Keratinocyte (primary cell): ENCODE measurements at regions not wholly inside any gene's neighbourhood (a gene's known extent, or its start where the extent isn't known, plus 50 kb on each side); places are given as distances from the start of the nearest gene placed in this dataset.

Experiments
- EZH2 ChIP-seq: IDR thresholded peaks from one replicate; pipeline ENCODE4 v1.6.1; 2012; ENCODE audit warnings: inconsistent platforms, mild to moderate bottlenecking, low read length, moderate library complexity
- TF ChIP-seq, protein P1 (sequence below), 3 experiments: IDR thresholded peaks in 1 of 3; conservative IDR thresholded peaks in 1 of 3; optimal IDR thresholded peaks in 1 of 3; 2 replicates in 2 of 3; 3 replicates in 1 of 3; pipeline versions ENCODE3 to v1.5.1; 2011; ENCODE audit warnings: low read length in 3 of 3, mild to moderate bottlenecking in 3 of 3, moderate library complexity in 2 of 3, control low read depth in 1 of 3, inconsistent platforms in 1 of 3; ENCODE audit not compliant: insufficient read depth in 2 of 3; ENCODE audit errors: extremely low read depth in 1 of 3

DNA sequence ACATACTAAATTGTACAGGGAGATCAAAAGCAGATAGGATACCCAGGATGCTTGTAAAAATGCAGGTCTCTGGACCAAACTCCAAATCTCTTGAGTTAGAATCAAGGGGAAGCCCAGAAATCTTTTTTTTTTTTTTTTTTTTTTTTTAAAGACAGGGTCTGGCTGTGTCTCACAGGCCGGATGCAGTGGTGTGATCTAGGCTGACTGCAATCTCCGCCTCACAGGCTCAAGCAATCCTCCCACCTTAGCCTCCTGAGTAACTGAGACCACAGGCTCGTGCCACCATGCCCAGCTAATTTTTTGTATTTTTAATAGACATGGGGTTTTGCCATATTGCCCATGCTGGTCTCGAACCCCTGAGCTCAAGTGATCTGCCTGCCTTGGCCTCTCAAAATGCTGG lies 373.5 kb downstream of the SHQ1 start:
- TF ChIP-seq, protein P1, sequence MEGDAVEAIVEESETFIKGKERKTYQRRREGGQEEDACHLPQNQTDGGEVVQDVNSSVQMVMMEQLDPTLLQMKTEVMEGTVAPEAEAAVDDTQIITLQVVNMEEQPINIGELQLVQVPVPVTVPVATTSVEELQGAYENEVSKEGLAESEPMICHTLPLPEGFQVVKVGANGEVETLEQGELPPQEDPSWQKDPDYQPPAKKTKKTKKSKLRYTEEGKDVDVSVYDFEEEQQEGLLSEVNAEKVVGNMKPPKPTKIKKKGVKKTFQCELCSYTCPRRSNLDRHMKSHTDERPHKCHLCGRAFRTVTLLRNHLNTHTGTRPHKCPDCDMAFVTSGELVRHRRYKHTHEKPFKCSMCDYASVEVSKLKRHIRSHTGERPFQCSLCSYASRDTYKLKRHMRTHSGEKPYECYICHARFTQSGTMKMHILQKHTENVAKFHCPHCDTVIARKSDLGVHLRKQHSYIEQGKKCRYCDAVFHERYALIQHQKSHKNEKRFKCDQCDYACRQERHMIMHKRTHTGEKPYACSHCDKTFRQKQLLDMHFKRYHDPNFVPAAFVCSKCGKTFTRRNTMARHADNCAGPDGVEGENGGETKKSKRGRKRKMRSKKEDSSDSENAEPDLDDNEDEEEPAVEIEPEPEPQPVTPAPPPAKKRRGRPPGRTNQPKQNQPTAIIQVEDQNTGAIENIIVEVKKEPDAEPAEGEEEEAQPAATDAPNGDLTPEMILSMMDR (optimal IDR thresholded peaks at IDR 0.05 in 1 of 3, IDR thresholded peaks at IDR 0.05 in 1 of 3, conservative IDR thresholded peaks at IDR 0.05 in 1 of 3; ENCODE audit: extremely low read depth in 1 of 3, insufficient read depth in 2 of 3, low read length in 3 of 3), result no peak
- no peak for TF ChIP-seq EZH2
